ENCODE measurements at regions not wholly inside any gene's neighbourhood (a gene's known extent, or its start where the extent isn't known, plus 50 kb on each side); places are given as distances from the start of the nearest gene placed in this dataset.

GRCh38 chr2:215740071-215740470 lies 273.3 kb downstream of the MREG start:
- CTCF ChIA-PET (ENCODE audit: partially characterized antibody): no interaction called here
- FAIRE-seq: no peak

More at GRCh38 chr2:215740071-215740470, 273.3 kb downstream of the MREG start:
- H3K27me3 ChIP-seq (replicated peaks in 1 of 4; ENCODE audit: control insufficient read depth in 3 of 4, extremely low read depth in 1 of 4, insufficient read depth in 3 of 4, low read length in 3 of 4): no peaks in the 10 kb centered on the region
- no peak overlapping the region for H3K56ac ChIP-seq (replicated peaks; ENCODE audit: insufficient read length, low read depth, low read length)
- no peak for DNase-seq (ENCODE audit: low read depth in 1 of 2, low spot score in 2 of 2)
- no peak overlapping the region for H3K14ac ChIP-seq (ENCODE audit: insufficient read length)
- no peak overlapping the region for H3K4ac ChIP-seq (replicated peaks; ENCODE audit: insufficient read length, low read depth, low read length)
- no peak overlapping the region for H2BK20ac ChIP-seq (ENCODE audit: low read length)
- no peaks in the 10 kb centered on the region for H3K36me3 ChIP-seq (ENCODE audit: control insufficient read depth in 2 of 4, insufficient read depth in 4 of 4, low read length in 3 of 4)
- POLR2A ChIA-PET (ENCODE audit: partially characterized antibody): no interaction called here
- no peak overlapping the region for H2BK120ac ChIP-seq (replicated peaks; ENCODE audit: low read depth, low read length)
- H2BK5ac ChIP-seq (ENCODE audit: low read depth, low read length): no peak overlapping the region
- H2AK5ac ChIP-seq (ENCODE audit: low read depth, low read length): no peak overlapping the region
- no peak overlapping the region for H4K91ac ChIP-seq (replicated peaks; ENCODE audit: insufficient read length, low read length)
- no peaks in the 10 kb centered on the region for H3K23me2 ChIP-seq (ENCODE audit: low read depth, low read length)
- H3K18ac ChIP-seq (ENCODE audit: extremely low read depth, low read length): no peak overlapping the region
- H4K20me1 ChIP-seq (replicated peaks in 1 of 2; ENCODE audit: control insufficient read depth in 1 of 2, insufficient read depth in 2 of 2, low read length in 2 of 2): no peaks in the 10 kb centered on the region
- 77% methylated on average over 6 of the region's 6 CpGs; no CpG with 5 or more reads in 1 of the 2 experiments for WGBS, 2 experiments (ENCODE audit: extremely low coverage in 1 of 2, insufficient coverage in 1 of 2, insufficient read length in 1 of 2, insufficient replicate concordance in 2 of 2, low coverage in 1 of 2, low lambda C conversion rate in 2 of 2, missing lambda C conversion rate in 1 of 2)
- no peaks in the 10 kb centered on the region for H3K4me1 ChIP-seq (replicated peaks in 1 of 4; ENCODE audit: control insufficient read depth in 3 of 4, insufficient read depth in 4 of 4, low read length in 3 of 4)
- no peak overlapping the region for H3K4me2 ChIP-seq (ENCODE audit: insufficient read depth in 1 of 2, low read depth in 2 of 2, low read length in 2 of 2)
- H3K79me1 ChIP-seq (ENCODE audit: low read depth, low read length): no peaks in the 10 kb centered on the region
- H4K8ac ChIP-seq (ENCODE audit: extremely low read depth, insufficient read depth, low read length): no peak overlapping the region
- no peak overlapping the region for H2BK12ac ChIP-seq (ENCODE audit: low read depth, low read length)
- H2BK15ac ChIP-seq (ENCODE audit: low read length): no peak overlapping the region
- no peak overlapping the region for H3K4me3 ChIP-seq (ENCODE audit: extremely low read depth in 1 of 4, insufficient read depth in 2 of 4, low read depth in 3 of 4, low read length in 4 of 4)
- H3K27ac ChIP-seq (ENCODE audit: low read depth, low read length): no peak overlapping the region
- no peaks in the 10 kb centered on the region for H3K9me3 ChIP-seq (ENCODE audit: insufficient read depth in 2 of 2, low read depth in 1 of 2, low read length in 1 of 2)
- H2AFZ ChIP-seq (ENCODE audit: low read length): no peak overlapping the region
- H3K23ac ChIP-seq (ENCODE audit: insufficient read length): no peak overlapping the region
- no peaks in the 10 kb centered on the region for H3K79me2 ChIP-seq (ENCODE audit: control insufficient read depth in 1 of 2, insufficient read depth in 2 of 2, low read length in 2 of 2)
- no peak for TF ChIP-seq SP2 (IDR thresholded peaks at IDR 0.05; ENCODE audit: low read length)
- no peak for TF ChIP-seq SIX5 (IDR thresholded peaks at IDR 0.05; ENCODE audit: low read depth, low read length)
- no peak for TF ChIP-seq NRF1 (IDR thresholded peaks at IDR 0.05; ENCODE audit: low read depth, low read length)
- no peak for TF ChIP-seq SIRT6 (IDR thresholded peaks at IDR 0.05; ENCODE audit: low read length)
- no peak for TF ChIP-seq POU5F1 (IDR thresholded peaks at IDR 0.05; ENCODE audit: low read depth, low read length)
- TF ChIP-seq FOSL1 (IDR thresholded peaks at IDR 0.05; ENCODE audit: insufficient read depth, low read depth, low read length): no peak
- no peak for TF ChIP-seq CREB1 (IDR thresholded peaks at IDR 0.05)
- TF ChIP-seq ZNF274 (IDR thresholded peaks at IDR 0.05; ENCODE audit: borderline replicate concordance, extremely low read depth, low read length): no peak
- TF ChIP-seq KDM4A (IDR thresholded peaks at IDR 0.05; ENCODE audit: low read depth, low read length, severe bottlenecking): no peak
- TF ChIP-seq SAP30 (IDR thresholded peaks at IDR 0.05; ENCODE audit: insufficient read depth, insufficient replicate concordance, low read length): no peak
- no peak for TF ChIP-seq MAX (IDR thresholded peaks at IDR 0.05)
- TF ChIP-seq KDM1A (IDR thresholded peaks at IDR 0.05; ENCODE audit: borderline replicate concordance, low read length): no peak
- no peak for TF ChIP-seq TBP (IDR thresholded peaks at IDR 0.05; ENCODE audit: low read depth, low read length)
- no peak for TF ChIP-seq ATF2 (IDR thresholded peaks at IDR 0.05; ENCODE audit: low read length)
- no peak overlapping the region for H4K5ac ChIP-seq (ENCODE audit: insufficient read length, low read depth, low read length)
- no peak overlapping the region for H3K9ac ChIP-seq (replicated peaks in 1 of 4; ENCODE audit: extremely low read depth in 1 of 4, low read depth in 3 of 4, low read length in 3 of 4)

Data from H1 (cell line).